Ishikawa (cell line): ENCODE measurements at regions not wholly inside any gene's neighbourhood (a gene's known extent, or its start where the extent isn't known, plus 50 kb on each side); places are given as distances from the start of the nearest gene placed in this dataset.

Source experiments
- CEBPB ChIP-seq: IDR thresholded peaks from 2 replicates; pipeline ENCODE4 v1.6.1; 2012
- CREB1 ChIP-seq: IDR thresholded peaks from 2 replicates; pipeline ENCODE4 v1.6.1; 2012; ENCODE audit warnings: low read depth
- EGR1 ChIP-seq: IDR thresholded peaks from 2 replicates; pipeline ENCODE4 v1.6.1; 2012
- EP300 ChIP-seq: IDR thresholded peaks from 2 replicates; pipeline ENCODE4 v1.6.1; 2012; ENCODE audit warnings: borderline replicate concordance
- FOXM1 ChIP-seq: IDR thresholded peaks from 2 replicates; pipeline ENCODE4 v1.6.1; 2012; ENCODE audit warnings: low read depth, borderline replicate concordance
- NFIC ChIP-seq: IDR thresholded peaks from 2 replicates; pipeline ENCODE4 v1.6.1; 2012
- RAD21 ChIP-seq: IDR thresholded peaks from 2 replicates; pipeline ENCODE4 v1.6.1; 2012; ENCODE audit warnings: low read depth
- TAF1 ChIP-seq: IDR thresholded peaks from 2 replicates; pipeline ENCODE4 v1.6.1; 2012; ENCODE audit warnings: low read depth, mild to moderate bottlenecking
- TCF12 ChIP-seq: IDR thresholded peaks from 2 replicates; pipeline ENCODE4 v1.6.1; 2012; ENCODE audit warnings: low read depth
- TEAD4 ChIP-seq: IDR thresholded peaks from 2 replicates; pipeline ENCODE4 v1.6.1; 2012
- YY1 ChIP-seq: IDR thresholded peaks from 2 replicates; pipeline ENCODE4 v1.6.1; 2012; ENCODE audit warnings: low read depth
- ZBTB7A ChIP-seq: IDR thresholded peaks from 2 replicates; pipeline ENCODE4 v1.6.1; 2012; ENCODE audit warnings: low read depth
- TF ChIP-seq, protein P1 (sequence below): IDR thresholded peaks from 2 replicates; pipeline ENCODE4 v1.6.1; 2012
- TF ChIP-seq, protein P2 (sequence below): IDR thresholded peaks from 2 replicates; pipeline ENCODE4 v1.6.1; 2012
- TF ChIP-seq, protein P3 (sequence below): IDR thresholded peaks from 2 replicates; pipeline ENCODE4 v1.6.1; 2012; ENCODE audit warnings: low read depth, mild to moderate bottlenecking

GRCh38 chr7:68748934-68749900 is 849.1 kb upstream of the AUTS2 start:
- TF ChIP-seq, protein P1, sequence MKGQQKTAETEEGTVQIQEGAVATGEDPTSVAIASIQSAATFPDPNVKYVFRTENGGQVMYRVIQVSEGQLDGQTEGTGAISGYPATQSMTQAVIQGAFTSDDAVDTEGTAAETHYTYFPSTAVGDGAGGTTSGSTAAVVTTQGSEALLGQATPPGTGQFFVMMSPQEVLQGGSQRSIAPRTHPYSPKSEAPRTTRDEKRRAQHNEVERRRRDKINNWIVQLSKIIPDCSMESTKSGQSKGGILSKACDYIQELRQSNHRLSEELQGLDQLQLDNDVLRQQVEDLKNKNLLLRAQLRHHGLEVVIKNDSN = no peak
- TF ChIP-seq TAF1 (no peak), EP300 (no peak), FOXM1 (no peak), ZBTB7A (no peak)

DNA sequence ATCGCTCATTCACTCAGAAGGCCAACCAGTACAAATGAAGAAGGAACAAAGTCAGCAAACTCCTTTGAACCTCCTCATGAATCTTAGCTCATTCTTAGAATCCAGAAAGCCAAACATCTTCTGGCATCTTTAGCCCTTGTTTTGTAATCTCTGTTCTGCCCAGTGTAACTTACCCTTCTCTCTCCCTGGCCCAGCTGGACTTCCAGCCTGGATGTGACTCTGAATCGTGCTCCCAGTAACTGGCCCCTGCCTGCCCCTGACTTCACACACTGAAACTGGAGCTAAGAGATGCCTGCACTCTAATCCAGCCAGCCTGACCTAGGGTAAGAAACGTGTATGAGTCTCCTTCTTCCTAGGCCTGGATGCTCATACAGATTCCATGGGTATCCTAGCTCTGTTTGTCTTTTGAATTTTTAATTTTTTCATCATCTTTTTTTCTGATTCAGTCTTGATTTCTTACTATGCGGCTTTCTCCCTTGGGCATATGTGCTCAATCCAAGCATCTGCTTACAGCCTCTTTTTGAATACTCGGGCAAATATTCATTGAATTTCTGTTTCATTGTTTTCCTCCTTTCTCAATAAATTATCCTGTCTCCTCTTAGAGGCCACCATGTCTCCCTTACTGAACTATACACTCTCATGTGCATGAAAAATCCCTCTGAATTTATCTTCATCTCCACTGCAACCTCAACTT is 845.6 kb upstream of the AUTS2 start:
- no peak for TF ChIP-seq RAD21
- no peak for TF ChIP-seq NFIC
- TF ChIP-seq, protein P2, sequence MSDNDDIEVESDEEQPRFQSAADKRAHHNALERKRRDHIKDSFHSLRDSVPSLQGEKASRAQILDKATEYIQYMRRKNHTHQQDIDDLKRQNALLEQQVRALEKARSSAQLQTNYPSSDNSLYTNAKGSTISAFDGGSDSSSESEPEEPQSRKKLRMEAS = no peak
- TF ChIP-seq CEBPB = no peak
- no peak for TF ChIP-seq EGR1
- TF ChIP-seq, protein P3, sequence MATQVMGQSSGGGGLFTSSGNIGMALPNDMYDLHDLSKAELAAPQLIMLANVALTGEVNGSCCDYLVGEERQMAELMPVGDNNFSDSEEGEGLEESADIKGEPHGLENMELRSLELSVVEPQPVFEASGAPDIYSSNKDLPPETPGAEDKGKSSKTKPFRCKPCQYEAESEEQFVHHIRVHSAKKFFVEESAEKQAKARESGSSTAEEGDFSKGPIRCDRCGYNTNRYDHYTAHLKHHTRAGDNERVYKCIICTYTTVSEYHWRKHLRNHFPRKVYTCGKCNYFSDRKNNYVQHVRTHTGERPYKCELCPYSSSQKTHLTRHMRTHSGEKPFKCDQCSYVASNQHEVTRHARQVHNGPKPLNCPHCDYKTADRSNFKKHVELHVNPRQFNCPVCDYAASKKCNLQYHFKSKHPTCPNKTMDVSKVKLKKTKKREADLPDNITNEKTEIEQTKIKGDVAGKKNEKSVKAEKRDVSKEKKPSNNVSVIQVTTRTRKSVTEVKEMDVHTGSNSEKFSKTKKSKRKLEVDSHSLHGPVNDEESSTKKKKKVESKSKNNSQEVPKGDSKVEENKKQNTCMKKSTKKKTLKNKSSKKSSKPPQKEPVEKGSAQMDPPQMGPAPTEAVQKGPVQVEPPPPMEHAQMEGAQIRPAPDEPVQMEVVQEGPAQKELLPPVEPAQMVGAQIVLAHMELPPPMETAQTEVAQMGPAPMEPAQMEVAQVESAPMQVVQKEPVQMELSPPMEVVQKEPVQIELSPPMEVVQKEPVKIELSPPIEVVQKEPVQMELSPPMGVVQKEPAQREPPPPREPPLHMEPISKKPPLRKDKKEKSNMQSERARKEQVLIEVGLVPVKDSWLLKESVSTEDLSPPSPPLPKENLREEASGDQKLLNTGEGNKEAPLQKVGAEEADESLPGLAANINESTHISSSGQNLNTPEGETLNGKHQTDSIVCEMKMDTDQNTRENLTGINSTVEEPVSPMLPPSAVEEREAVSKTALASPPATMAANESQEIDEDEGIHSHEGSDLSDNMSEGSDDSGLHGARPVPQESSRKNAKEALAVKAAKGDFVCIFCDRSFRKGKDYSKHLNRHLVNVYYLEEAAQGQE = no peak
- TF ChIP-seq CREB1 = no peak
- TF ChIP-seq ZBTB7A = no peak
- no peak for TF ChIP-seq YY1
- TF ChIP-seq TAF1 = no peak

- TF ChIP-seq TCF12 = no peak
- TF ChIP-seq CREB1 = no peak
- no peak for TF ChIP-seq CEBPB
- no peak for TF ChIP-seq TEAD4
- no peak for TF ChIP-seq RAD21
- TF ChIP-seq EP300 = no peak
- no peak for TF ChIP-seq TAF1
- TF ChIP-seq, protein P3 = no peak
- TF ChIP-seq, protein P2 = no peak
- no peak for TF ChIP-seq YY1
- TF ChIP-seq EGR1 = no peak
These were observed 843.9 kb upstream of the AUTS2 start for GRCh38 chr7:68754414-68754813.

GRCh38 chr7:68756986-68757495 is 841.2 kb upstream of the AUTS2 start:
- TF ChIP-seq, protein P2 = no peak
- no peak for TF ChIP-seq TAF1
- TF ChIP-seq ZBTB7A = no peak
- no peak for TF ChIP-seq YY1
- TF ChIP-seq CREB1 = no peak
- no peak for TF ChIP-seq TCF12
- TF ChIP-seq RAD21 = no peak
- TF ChIP-seq EP300 = no peak
- TF ChIP-seq NFIC = no peak
- TF ChIP-seq, protein P3 = no peak
- TF ChIP-seq CEBPB = no peak
- TF ChIP-seq, protein P1 = no peak
- no peak for TF ChIP-seq EGR1
- TF ChIP-seq TEAD4 = no peak
- TF ChIP-seq FOXM1 = no peak
